ENCODE measurements at regions not wholly inside any gene's neighbourhood (a gene's known extent, or its start where the extent isn't known, plus 50 kb on each side); places are given as distances from the start of the nearest gene placed in this dataset.

DNA sequence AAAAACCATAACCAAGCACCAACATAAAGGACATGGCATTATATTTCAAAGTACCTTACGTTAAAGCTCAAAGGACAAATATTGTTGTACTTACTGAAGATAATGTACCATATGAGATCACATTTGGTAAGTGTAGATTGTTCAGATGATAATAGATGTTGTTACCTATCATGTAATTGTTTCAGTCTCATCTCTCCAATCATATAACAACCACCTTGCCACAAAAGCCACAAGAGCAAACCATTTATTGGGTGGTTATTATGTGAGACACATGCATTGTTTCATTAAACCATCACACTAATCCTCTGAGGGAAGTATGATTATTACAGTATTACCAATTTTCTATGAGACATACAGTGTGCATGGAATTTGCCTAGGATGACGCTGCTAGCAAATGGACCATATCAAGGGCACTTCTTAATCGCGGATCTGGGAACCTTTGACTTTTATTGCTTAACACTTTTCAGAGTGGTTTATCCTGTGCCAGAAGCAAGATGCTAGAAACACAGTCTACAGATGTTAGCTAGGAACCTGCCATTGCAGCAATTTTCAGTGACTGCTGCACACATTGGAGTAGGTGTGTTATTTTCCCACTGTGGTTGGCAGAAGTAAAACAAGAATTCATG lies 149.8 kb upstream of the AKIRIN2 start:
- TF ChIP-seq CTCF (IDR thresholded peaks at IDR 0.05) = no peak

DNA sequence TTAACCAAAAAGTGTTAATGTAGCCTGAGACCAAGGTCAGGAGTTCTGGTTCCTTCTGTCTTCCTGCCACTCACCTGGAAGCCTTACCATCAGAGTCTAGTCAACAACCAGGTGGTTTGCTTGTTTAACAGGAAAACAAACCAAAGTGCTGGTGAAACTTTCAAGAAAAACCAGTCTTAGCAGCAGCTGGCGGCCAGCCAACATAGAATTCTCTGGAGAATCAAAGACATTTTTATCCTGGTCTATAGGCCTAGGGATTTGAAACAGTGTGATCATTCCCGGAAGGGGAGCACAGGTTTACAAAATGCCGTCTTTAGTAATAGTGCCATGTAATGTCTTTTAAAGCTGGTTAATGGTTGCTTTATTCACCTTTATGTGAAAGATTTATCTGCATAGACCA lies 146.6 kb upstream of the AKIRIN2 start:
- no peak for TF ChIP-seq CTCF (IDR thresholded peaks at IDR 0.05)

DNA sequence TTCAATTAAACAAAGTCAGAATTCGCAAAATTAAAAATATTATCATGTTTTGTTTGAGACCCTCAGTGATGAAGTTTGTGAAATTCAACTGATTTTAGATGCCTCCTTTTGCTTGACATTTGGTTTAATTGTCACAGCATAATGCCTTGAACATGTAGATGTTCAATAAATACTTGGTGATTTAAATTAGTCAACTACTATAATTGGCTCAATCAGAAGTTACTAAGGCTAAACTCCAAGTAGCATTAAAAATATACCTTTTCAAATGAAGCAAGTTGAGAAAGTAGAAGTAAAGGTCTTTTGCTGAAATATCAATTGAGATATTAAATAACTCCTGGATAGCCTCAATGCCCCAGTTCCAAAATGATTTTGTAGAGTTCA lies 145.8 kb upstream of the AKIRIN2 start:
- TF ChIP-seq CTCF (IDR thresholded peaks at IDR 0.05) = no peak

DNA sequence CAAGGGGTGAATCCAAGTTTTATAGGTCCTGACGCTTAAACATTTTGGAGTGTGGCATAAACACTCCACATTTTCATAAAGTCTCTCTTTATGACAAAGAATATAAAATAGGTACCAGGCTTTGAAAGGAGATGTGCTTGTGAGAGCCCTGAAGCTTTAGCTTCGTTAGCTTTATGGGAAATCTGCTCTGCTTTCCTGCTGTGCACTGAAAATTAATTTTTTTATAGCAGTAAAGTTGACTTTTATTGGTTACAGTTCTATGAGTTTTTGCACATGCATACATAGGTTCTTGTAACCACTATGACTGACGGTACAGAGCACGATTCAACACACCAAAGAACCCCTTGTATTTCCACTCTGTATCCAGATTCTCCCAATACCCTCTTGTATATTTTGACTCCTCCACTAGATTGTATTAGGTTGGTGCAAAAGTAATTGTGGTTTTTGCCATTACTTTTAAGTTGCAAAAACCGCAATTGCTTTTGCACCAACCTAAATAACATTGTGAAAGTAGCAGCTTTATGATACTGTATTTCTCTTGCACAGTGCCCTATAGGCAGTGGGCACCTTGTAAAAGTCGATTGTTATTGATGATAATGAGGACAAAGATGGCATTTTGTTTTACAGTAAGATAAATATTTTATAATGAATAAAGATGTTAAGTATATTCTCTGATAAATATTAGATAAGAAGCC lies 145.2 kb upstream of the AKIRIN2 start:
- TF ChIP-seq CTCF (IDR thresholded peaks at IDR 0.05) = no peak

DNA sequence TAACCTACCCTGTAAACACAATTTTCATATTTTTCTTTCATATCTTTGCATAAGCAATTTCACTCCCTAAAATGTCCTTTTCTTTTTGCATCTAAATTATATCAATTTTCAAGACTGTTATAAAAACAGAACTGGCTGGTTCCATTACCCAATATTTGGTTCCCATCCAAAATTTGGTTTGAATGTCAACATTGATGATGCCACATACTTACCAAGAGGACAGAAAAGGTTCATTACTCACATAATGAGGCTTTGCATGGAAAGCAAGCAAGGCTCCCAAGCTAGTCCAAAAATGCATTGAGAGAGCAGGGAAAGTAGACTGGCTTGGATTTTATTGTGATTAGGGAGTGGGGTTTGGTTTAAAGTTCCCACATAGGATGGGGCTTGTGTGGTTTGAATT lies 144.4 kb upstream of the AKIRIN2 start:
- TF ChIP-seq CTCF (IDR thresholded peaks at IDR 0.05) = no peak

GRCh38 chr6:87840324-87840723 lies 138.3 kb upstream of the AKIRIN2 start:
- no peak for TF ChIP-seq CTCF (IDR thresholded peaks at IDR 0.05)

GRCh38 chr6:87837876-87838275 lies 135.8 kb upstream of the AKIRIN2 start:
- TF ChIP-seq CTCF (IDR thresholded peaks at IDR 0.05) = no peak

Measured in LNCAP (cell line).